ENCODE measurements at regions not wholly inside any gene's neighbourhood (a gene's known extent, or its start where the extent isn't known, plus 50 kb on each side); places are given as distances from the start of the nearest gene placed in this dataset.

DNA sequence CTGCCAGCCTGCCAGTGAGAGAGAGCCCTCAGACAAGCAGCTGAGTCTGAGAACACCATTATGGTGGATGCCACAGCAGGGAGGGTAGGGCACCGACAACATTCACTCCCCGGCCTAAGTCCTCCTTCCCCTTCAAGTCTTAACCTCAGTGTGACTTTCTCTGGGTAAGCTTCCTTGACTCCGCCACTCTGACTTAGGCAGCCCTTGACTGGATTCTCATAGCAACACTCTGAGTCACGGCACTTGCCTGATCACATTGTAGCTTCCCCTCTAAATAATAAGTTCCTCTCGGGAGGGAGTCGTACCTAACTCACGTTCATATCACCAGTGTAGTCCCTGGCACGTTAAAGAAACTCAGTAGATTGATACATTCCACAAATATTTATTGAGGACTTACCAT is 180.5 kb downstream of the FOXB1 start:
- no peak overlapping the region for H3K4me3 ChIP-seq (ENCODE audit: low read length)
- no peaks in the 10 kb centered on the region for H3K36me3 Mint-ChIP-seq (ENCODE audit: low read depth)
- H3K4me3 Mint-ChIP-seq: no peak overlapping the region
- no peak overlapping the region for H3K9ac ChIP-seq (ENCODE audit: extremely low read depth, low read length, poor library complexity, severe bottlenecking)
- H3K9me3 Mint-ChIP-seq: peaks cover 5% of the 10 kb centered on the region
- no peaks in the 10 kb centered on the region for H3K4me1 ChIP-seq (ENCODE audit: control insufficient read depth, insufficient read depth, low read length)
- WGBS, 2 experiments (ENCODE audit: insufficient coverage in 1 of 2, insufficient read length in 1 of 2): 76 to 82% methylated on average over 6 to 8 of the region's 8 CpGs
- H3K27me3 Mint-ChIP-seq (ENCODE audit: insufficient read depth): no peaks in the 10 kb centered on the region
- no peaks in the 10 kb centered on the region for H3K36me3 ChIP-seq (ENCODE audit: control insufficient read depth, insufficient read depth, low read length)
- no peak for DNase-seq
- TF ChIP-seq, protein P1, sequence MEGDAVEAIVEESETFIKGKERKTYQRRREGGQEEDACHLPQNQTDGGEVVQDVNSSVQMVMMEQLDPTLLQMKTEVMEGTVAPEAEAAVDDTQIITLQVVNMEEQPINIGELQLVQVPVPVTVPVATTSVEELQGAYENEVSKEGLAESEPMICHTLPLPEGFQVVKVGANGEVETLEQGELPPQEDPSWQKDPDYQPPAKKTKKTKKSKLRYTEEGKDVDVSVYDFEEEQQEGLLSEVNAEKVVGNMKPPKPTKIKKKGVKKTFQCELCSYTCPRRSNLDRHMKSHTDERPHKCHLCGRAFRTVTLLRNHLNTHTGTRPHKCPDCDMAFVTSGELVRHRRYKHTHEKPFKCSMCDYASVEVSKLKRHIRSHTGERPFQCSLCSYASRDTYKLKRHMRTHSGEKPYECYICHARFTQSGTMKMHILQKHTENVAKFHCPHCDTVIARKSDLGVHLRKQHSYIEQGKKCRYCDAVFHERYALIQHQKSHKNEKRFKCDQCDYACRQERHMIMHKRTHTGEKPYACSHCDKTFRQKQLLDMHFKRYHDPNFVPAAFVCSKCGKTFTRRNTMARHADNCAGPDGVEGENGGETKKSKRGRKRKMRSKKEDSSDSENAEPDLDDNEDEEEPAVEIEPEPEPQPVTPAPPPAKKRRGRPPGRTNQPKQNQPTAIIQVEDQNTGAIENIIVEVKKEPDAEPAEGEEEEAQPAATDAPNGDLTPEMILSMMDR (conservative IDR thresholded peaks at IDR 0.05): no peak
- no peaks in the 10 kb centered on the region for H3K9me3 ChIP-seq (ENCODE audit: control insufficient read depth, low read length)
- no peak overlapping the region for H3K27ac ChIP-seq (ENCODE audit: low read depth, low read length)
- H3K4me1 Mint-ChIP-seq: no peaks in the 10 kb centered on the region
- no peaks in the 10 kb centered on the region for H3K27me3 ChIP-seq (ENCODE audit: control insufficient read depth, insufficient read depth, low read length, poor library complexity, severe bottlenecking)
- no peak overlapping the region for H3K27ac Mint-ChIP-seq

DNA sequence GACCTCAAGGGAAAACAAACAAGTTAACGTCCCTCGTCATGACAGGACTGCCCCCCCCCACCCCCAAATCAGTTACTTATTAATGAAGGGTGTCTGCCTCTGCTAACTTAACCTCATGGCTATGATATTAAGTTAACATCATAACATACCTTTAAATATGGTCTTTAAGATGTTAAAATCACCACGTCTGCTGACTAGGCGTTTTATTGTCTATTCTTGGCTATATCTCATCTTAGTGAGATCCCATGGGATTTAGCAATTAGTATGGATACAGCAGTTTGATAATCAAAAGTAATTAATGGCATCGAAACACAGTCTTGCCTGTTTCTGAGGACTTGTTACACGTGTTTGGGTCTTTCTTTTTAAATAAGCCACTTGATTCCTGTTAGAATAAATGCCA is 186.9 kb downstream of the FOXB1 start:
- Mint-ChIP-seq H3K4me1 (peaks cover 3% of the 10 kb centered on the region), H3K9me3 (peaks cover 5% of the 10 kb centered on the region), H3K4me3 (no peak overlapping the region), H3K36me3 (ENCODE audit: low read depth) (no peaks in the 10 kb centered on the region), H3K27me3 (ENCODE audit: insufficient read depth) (no peaks in the 10 kb centered on the region), H3K27ac (no peak overlapping the region)
- Histone ChIP-seq H3K4me3 (ENCODE audit: low read length) (no peak overlapping the region), H3K9me3 (ENCODE audit: control insufficient read depth, low read length) (no peaks in the 10 kb centered on the region), H3K36me3 (ENCODE audit: control insufficient read depth, insufficient read depth, low read length) (no peaks in the 10 kb centered on the region), H3K27me3 (ENCODE audit: control insufficient read depth, insufficient read depth, low read length, poor library complexity, severe bottlenecking) (no peaks in the 10 kb centered on the region), H3K4me1 (ENCODE audit: control insufficient read depth, insufficient read depth, low read length) (no peaks in the 10 kb centered on the region), H3K9ac (ENCODE audit: extremely low read depth, low read length, poor library complexity, severe bottlenecking) (no peak overlapping the region), H3K27ac (ENCODE audit: low read depth, low read length) (no peak overlapping the region)
- TF ChIP-seq, protein P1 (conservative IDR thresholded peaks at IDR 0.05): no peak
- 87 to 97% methylated on average over 4 of the region's 6 CpGs for WGBS, 2 experiments (ENCODE audit: insufficient coverage in 1 of 2, insufficient read length in 1 of 2)
- no peak for DNase-seq

DNA sequence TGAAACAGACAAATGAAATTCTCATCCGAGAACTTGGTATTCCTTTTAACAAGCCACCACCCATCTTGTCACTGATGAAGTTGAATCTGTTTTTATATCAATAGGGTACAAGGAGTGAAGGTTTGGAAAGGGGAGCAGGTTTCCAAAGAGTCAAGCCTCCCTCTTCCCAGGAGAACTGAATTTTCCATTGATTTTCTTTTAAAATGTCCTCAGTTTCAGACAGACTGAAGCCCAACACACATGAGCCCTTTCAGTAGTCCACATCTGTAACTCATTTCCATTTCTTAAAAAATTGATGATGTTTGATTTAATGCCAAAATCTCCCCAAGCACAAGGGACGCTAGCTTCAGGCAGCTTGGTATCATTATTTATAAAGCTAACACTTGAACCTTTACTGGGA is 187.7 kb downstream of the FOXB1 start:
- no peaks in the 10 kb centered on the region for H3K4me1 ChIP-seq (ENCODE audit: control insufficient read depth, insufficient read depth, low read length)
- H3K4me3 Mint-ChIP-seq: no peak overlapping the region
- 97 to 100% methylated on average over 1 to 2 of the region's 2 CpGs for WGBS, 2 experiments (ENCODE audit: insufficient coverage in 1 of 2, insufficient read length in 1 of 2)
- no peaks in the 10 kb centered on the region for H3K36me3 ChIP-seq (ENCODE audit: control insufficient read depth, insufficient read depth, low read length)
- H3K4me3 ChIP-seq (ENCODE audit: low read length): no peak overlapping the region
- H3K36me3 Mint-ChIP-seq (ENCODE audit: low read depth): no peaks in the 10 kb centered on the region
- H3K27me3 Mint-ChIP-seq (ENCODE audit: insufficient read depth): no peaks in the 10 kb centered on the region
- H3K9me3 Mint-ChIP-seq: peaks cover 5% of the 10 kb centered on the region
- H3K4me1 Mint-ChIP-seq: peaks cover 3% of the 10 kb centered on the region
- no peak for DNase-seq
- no peak overlapping the region for H3K27ac Mint-ChIP-seq
- no peak overlapping the region for H3K9ac ChIP-seq (ENCODE audit: extremely low read depth, low read length, poor library complexity, severe bottlenecking)
- H3K27me3 ChIP-seq (ENCODE audit: control insufficient read depth, insufficient read depth, low read length, poor library complexity, severe bottlenecking): no peaks in the 10 kb centered on the region
- no peak overlapping the region for H3K27ac ChIP-seq (ENCODE audit: low read depth, low read length)
- TF ChIP-seq, protein P1 (conservative IDR thresholded peaks at IDR 0.05): no peak
- H3K9me3 ChIP-seq (ENCODE audit: control insufficient read depth, low read length): no peaks in the 10 kb centered on the region
